VCaP (cell line): ENCODE measurements at regions not wholly inside any gene's neighbourhood (a gene's known extent, or its start where the extent isn't known, plus 50 kb on each side); places are given as distances from the start of the nearest gene placed in this dataset.

Experiments used
- H3K27ac ChIP-seq: fragments of 450-650 bp; 2 replicates; pipeline ENCODE4 v1.5.1; 2017
- CTCF ChIP-seq: fragments of 450-650 bp; conservative IDR thresholded peaks from 2 replicates; pipeline ENCODE4 v1.5.1; 2017; ENCODE audit warnings: mild to moderate bottlenecking, moderate library complexity

GRCh38 chr2:145408980-145409379, 889.1 kb upstream of the ZEB2 start:
- no peak for TF ChIP-seq CTCF
- no peak overlapping the region for H3K27ac ChIP-seq

DNA sequence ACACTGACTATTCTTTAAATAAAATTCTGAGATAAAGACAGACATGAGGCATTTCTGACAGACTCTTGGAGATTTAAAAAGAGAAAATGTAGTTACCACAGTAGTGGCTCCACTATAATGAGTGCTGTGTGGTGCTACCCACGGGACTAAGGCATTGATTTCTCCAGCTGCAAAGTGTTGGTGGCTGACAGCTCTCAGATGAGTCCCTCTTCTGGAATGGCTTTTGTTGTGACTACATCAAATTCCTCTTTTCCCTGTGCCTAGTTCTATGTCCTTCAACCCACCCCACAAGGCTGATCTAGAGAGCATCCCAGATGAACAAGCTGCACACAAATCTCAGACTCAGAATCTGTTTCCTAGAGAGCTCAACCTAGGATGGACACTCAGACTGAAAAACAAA, 884.8 kb upstream of the ZEB2 start:
- no peak overlapping the region for H3K27ac ChIP-seq
- no peak for TF ChIP-seq CTCF

- no peak overlapping the region for H3K27ac ChIP-seq
- TF ChIP-seq CTCF: no peak
Measured at GRCh38 chr2:145402706-145403277, 882.9 kb upstream of the ZEB2 start.

GRCh38 chr2:145399131-145399530, 879.2 kb upstream of the ZEB2 start:
- TF ChIP-seq CTCF: no peak
- no peak overlapping the region for H3K27ac ChIP-seq

DNA sequence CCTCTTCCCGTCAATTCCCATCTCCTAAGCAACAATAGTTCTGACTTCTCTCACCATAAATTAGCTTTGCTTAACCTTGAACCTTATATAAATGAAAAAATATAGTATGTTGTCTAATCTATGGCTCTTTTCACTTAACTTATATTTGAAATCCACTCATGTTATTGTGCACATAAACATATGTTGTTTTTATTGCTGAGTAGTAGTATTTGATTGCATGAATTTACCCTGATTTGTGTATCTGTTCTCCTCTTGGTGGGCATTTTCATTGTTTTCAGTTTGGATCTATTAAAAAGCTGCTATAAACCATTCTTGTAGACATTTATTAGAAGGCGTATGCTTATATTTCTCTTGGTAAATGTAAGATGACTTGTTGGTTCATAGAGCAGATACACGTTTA, 874.3 kb upstream of the ZEB2 start:
- no peak overlapping the region for H3K27ac ChIP-seq
- no peak for TF ChIP-seq CTCF

- no peak overlapping the region for H3K27ac ChIP-seq
- TF ChIP-seq CTCF: no peak
Measured at GRCh38 chr2:145386973-145387372, 867.1 kb upstream of the ZEB2 start.

DNA sequence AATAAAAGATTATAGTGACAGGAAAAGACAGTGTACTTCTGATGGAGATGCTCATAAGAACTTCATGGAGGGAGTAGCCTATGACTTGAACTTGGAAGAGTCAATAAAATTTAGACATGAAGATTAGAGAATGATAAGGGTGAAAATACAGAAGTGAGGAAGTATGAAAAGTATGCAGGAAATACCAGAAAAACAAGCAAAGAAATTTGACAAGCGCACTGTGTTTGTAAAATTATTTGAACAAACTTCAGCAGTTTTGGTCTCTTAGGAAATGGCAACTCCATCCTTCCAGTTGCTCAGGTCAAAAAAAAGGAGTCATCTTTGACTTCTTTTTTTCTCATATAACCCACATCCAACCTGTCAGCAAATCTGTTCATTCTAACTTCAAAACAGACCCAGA, 864.0 kb upstream of the ZEB2 start:
- no peak for TF ChIP-seq CTCF
- H3K27ac ChIP-seq: no peak overlapping the region
